Thyroid gland (tissue), 4 donors: ENCODE measurements at regions not wholly inside any gene's neighbourhood (a gene's known extent, or its start where the extent isn't known, plus 50 kb on each side); places are given as distances from the start of the nearest gene placed in this dataset.

ENCODE experiments used
- CTCF ChIP-seq, 6 experiments: fragments of 200-600 bp in 3 of 6; fragments of 450-650 bp in 3 of 6; sonication (generic) in 3 of 6; IDR thresholded peaks; one replicate each; pipeline ENCODE4 v1.5.1; 2016 to 2019; ENCODE audit warnings: antibody characterized with exemption in 6 of 6, mild to moderate bottlenecking in 2 of 6, inconsistent platforms in 1 of 6, moderate library complexity in 1 of 6
- POLR2A ChIP-seq, 2 donors: fragments of 450-650 bp; IDR thresholded peaks; one replicate each; pipeline ENCODE4 v1.6.1; 2017; ENCODE audit warnings: antibody characterized with exemption in 2 of 2, mild to moderate bottlenecking in 2 of 2, moderate library complexity in 1 of 2

GRCh38 chr5:12017007-12017406, 112.8 kb upstream of the CTNND2 start:
- TF ChIP-seq CTCF (IDR thresholded peaks at IDR 0.05) (no peak), POLR2A (IDR thresholded peaks at IDR 0.05) (no peak)
